H1 (cell line): ENCODE measurements at regions not wholly inside any gene's neighbourhood (a gene's known extent, or its start where the extent isn't known, plus 50 kb on each side); places are given as distances from the start of the nearest gene placed in this dataset.

Source experiments
- CTCF ChIA-PET: fragments of 300-600 bp; sonication (Branson Sonifier 250); formaldehyde crosslinking; loops from one replicate; lab custom pipeline; 2021; ENCODE audit not compliant: partially characterized antibody; lab: Charles Lee
- POLR2A ChIA-PET: fragments of 300-600 bp; sonication (Branson Sonifier 250); formaldehyde crosslinking; loops from one replicate; lab custom pipeline; 2021; ENCODE audit warnings: inconsistent platforms; ENCODE audit not compliant: partially characterized antibody; lab: Charles Lee
- DNase-seq, 2 experiments: peaks; one replicate each; pipeline versions ENCODE4 v3.0.0 to v3.0.0-alpha.2; 2010 to 2022; ENCODE audit warnings: low spot score in 2 of 2, low read depth in 1 of 2, mixed read lengths in 1 of 2
- FAIRE-seq: peaks from 2 replicates; lab custom pipeline; 2011; peaks lifted over from hg19 to GRCh38; lab: Jason Lieb, UNC
- H2AFZ ChIP-seq: 2 replicates; pipeline ENCODE4 v1.8.1; 2012; ENCODE audit warnings: low read length, inconsistent platforms
- H2AK5ac ChIP-seq: 2 replicates; pipeline ENCODE4 v1.6.1; 2013; ENCODE audit warnings: low read depth, low read length
- H2BK120ac ChIP-seq: replicated peaks from 2 replicates; pipeline ENCODE3; 2013; ENCODE audit warnings: low read depth, low read length, inconsistent platforms
- H2BK12ac ChIP-seq: 2 replicates; pipeline ENCODE4 v1.6.1; 2013; ENCODE audit warnings: low read depth, low read length
- H2BK15ac ChIP-seq: 2 replicates; pipeline ENCODE4 v1.6.1; 2013; ENCODE audit warnings: low read length
- H2BK20ac ChIP-seq: 2 replicates; pipeline ENCODE4 v1.6.1; 2013; ENCODE audit warnings: low read length
- H2BK5ac ChIP-seq: 2 replicates; pipeline ENCODE4 v1.6.1; 2013; ENCODE audit warnings: low read depth, low read length
- H3K14ac ChIP-seq: 2 replicates; pipeline ENCODE4 v1.6.1; 2013; ENCODE audit warnings: inconsistent platforms; ENCODE audit not compliant: insufficient read length
- H3K18ac ChIP-seq: 2 replicates; pipeline ENCODE4 v1.6.1; 2013; ENCODE audit warnings: low read length; ENCODE audit errors: extremely low read depth
- H3K23ac ChIP-seq: 2 replicates; pipeline ENCODE4 v1.6.1; 2013; ENCODE audit warnings: inconsistent platforms; ENCODE audit not compliant: insufficient read length
- H3K23me2 ChIP-seq: 2 replicates; pipeline ENCODE4 v1.6.1; 2013; ENCODE audit warnings: low read depth, low read length
- H3K27ac ChIP-seq: 2 replicates; pipeline ENCODE4 v1.6.1; 2011; ENCODE audit warnings: low read depth, low read length, inconsistent platforms
- H3K27me3 ChIP-seq, 4 experiments: replicated peaks in 1 of 4; 1 replicate in 1 of 4; 2 replicates in 3 of 4; pipeline versions ENCODE4 v1.6.1 to v1.8.1; 2011 to 2013; ENCODE audit warnings: low read length in 3 of 4, mild to moderate bottlenecking in 3 of 4, inconsistent platforms in 2 of 4, mixed read lengths in 2 of 4, moderate library complexity in 1 of 4; ENCODE audit not compliant: control insufficient read depth in 3 of 4, insufficient read depth in 3 of 4; ENCODE audit errors: extremely low read depth in 1 of 4
- H3K36me3 ChIP-seq, 4 experiments: 2 replicates each; pipeline versions ENCODE4 v1.6.1 to v1.8.1; 2011 to 2013; ENCODE audit warnings: mild to moderate bottlenecking in 4 of 4, low read length in 3 of 4, moderate library complexity in 2 of 4, control low read depth in 1 of 4, inconsistent platforms in 1 of 4; ENCODE audit not compliant: insufficient read depth in 4 of 4, control insufficient read depth in 2 of 4
- H3K4ac ChIP-seq: replicated peaks from 2 replicates; pipeline ENCODE3; 2013; ENCODE audit warnings: low read length, low read depth, mixed read lengths, inconsistent platforms; ENCODE audit not compliant: insufficient read length
- H3K4me1 ChIP-seq, 4 experiments: replicated peaks in 1 of 4; 1 replicate in 1 of 4; 2 replicates in 3 of 4; pipeline versions ENCODE4 v1.6.1 to v1.8.1; 2011 to 2013; ENCODE audit warnings: low read length in 3 of 4, inconsistent platforms in 2 of 4, mixed read lengths in 1 of 4; ENCODE audit not compliant: insufficient read depth in 4 of 4, control insufficient read depth in 3 of 4
- H3K4me2 ChIP-seq, 2 experiments: 2 replicates each; pipeline versions ENCODE4 v1.6.1 to v1.8.1; 2011 to 2013; ENCODE audit warnings: low read depth in 2 of 2, low read length in 2 of 2, control low read depth in 1 of 2, inconsistent platforms in 1 of 2, mild to moderate bottlenecking in 1 of 2; ENCODE audit not compliant: insufficient read depth in 1 of 2
- H3K4me3 ChIP-seq, 4 experiments: fragments of 200-600, 300-600 bp in 1 of 4; sonication (generic), shearing (Covaris generic), sonication (Bioruptor Twin) in 1 of 4; 2 replicates each; pipeline versions ENCODE4 v1.5.1 to v1.8.1; 2011 to 2016; ENCODE audit warnings: low read length in 4 of 4, low read depth in 3 of 4, control low read depth in 2 of 4, inconsistent platforms in 2 of 4, mild to moderate bottlenecking in 2 of 4, mixed read lengths in 1 of 4, moderate library complexity in 1 of 4; ENCODE audit not compliant: insufficient read depth in 2 of 4; ENCODE audit errors: extremely low read depth in 1 of 4
- H3K56ac ChIP-seq: replicated peaks from 2 replicates; pipeline ENCODE3; 2013; ENCODE audit warnings: low read depth, mild to moderate bottlenecking, mixed read lengths, low read length, inconsistent platforms; ENCODE audit not compliant: insufficient read length
- H3K79me1 ChIP-seq: 2 replicates; pipeline ENCODE4 v1.6.1; 2013; ENCODE audit warnings: low read depth, low read length, control low read depth
- H3K79me2 ChIP-seq, 2 experiments: 2 replicates each; pipeline versions ENCODE4 v1.6.1 to v1.8.1; 2012 to 2013; ENCODE audit warnings: low read length in 2 of 2, mild to moderate bottlenecking in 2 of 2, inconsistent platforms in 1 of 2; ENCODE audit not compliant: insufficient read depth in 2 of 2, control insufficient read depth in 1 of 2
- H3K9ac ChIP-seq, 4 experiments: replicated peaks in 1 of 4; 1 replicate in 1 of 4; 2 replicates in 3 of 4; pipeline versions ENCODE4 v1.6.1 to v1.8.1; 2011 to 2013; ENCODE audit warnings: low read depth in 3 of 4, low read length in 3 of 4, control low read depth in 2 of 4, mild to moderate bottlenecking in 2 of 4, moderate library complexity in 2 of 4, inconsistent platforms in 1 of 4; ENCODE audit errors: extremely low read depth in 1 of 4
- H3K9me3 ChIP-seq, 2 experiments: 2 replicates each; pipeline versions ENCODE4 v1.6.1 to v1.8.1; 2012 to 2013; ENCODE audit warnings: mild to moderate bottlenecking in 2 of 2, moderate library complexity in 2 of 2, control low read depth in 1 of 2, inconsistent platforms in 1 of 2, low read depth in 1 of 2, low read length in 1 of 2, mixed read lengths in 1 of 2; ENCODE audit not compliant: insufficient read depth in 2 of 2
- H4K20me1 ChIP-seq, 2 experiments: replicated peaks in 1 of 2; 2 replicates each; pipeline versions ENCODE3 to v1.8.1; 2011 to 2013; ENCODE audit warnings: inconsistent platforms in 2 of 2, low read length in 2 of 2, mild to moderate bottlenecking in 1 of 2; ENCODE audit not compliant: insufficient read depth in 2 of 2, control insufficient read depth in 1 of 2
- H4K5ac ChIP-seq: 2 replicates; pipeline ENCODE4 v1.6.1; 2013; ENCODE audit warnings: low read length, low read depth, mixed read lengths, inconsistent platforms; ENCODE audit not compliant: insufficient read length
- H4K8ac ChIP-seq: 2 replicates; pipeline ENCODE4 v1.8.0; 2013; ENCODE audit warnings: mild to moderate bottlenecking, moderate library complexity, low read length, inconsistent platforms; ENCODE audit not compliant: insufficient read depth; ENCODE audit errors: extremely low read depth
- H4K91ac ChIP-seq: replicated peaks from 2 replicates; pipeline ENCODE3; 2013; ENCODE audit warnings: low read length, mixed read lengths, inconsistent platforms; ENCODE audit not compliant: insufficient read length
- ASH2L ChIP-seq: fragments of 200-600, 300-600 bp; sonication (generic); IDR thresholded peaks from one replicate; pipeline ENCODE4 v1.7.1; 2017; ENCODE audit warnings: low read length
- BRCA1 ChIP-seq: IDR thresholded peaks from 2 replicates; pipeline ENCODE4 v1.6.1; 2012; ENCODE audit warnings: low read depth, low read length, improper control_type of control experiment
- CEBPB ChIP-seq: IDR thresholded peaks from 2 replicates; pipeline ENCODE4 v1.6.1; 2012; ENCODE audit warnings: low read depth, low read length
- CHD1 ChIP-seq: IDR thresholded peaks from 2 replicates; pipeline ENCODE4 v1.6.1; 2012; ENCODE audit warnings: low read depth, low read length, improper control_type of control experiment
- CHD2 ChIP-seq: IDR thresholded peaks from 2 replicates; pipeline ENCODE4 v1.6.1; 2012; ENCODE audit warnings: low read length, improper control_type of control experiment
- KDM1A ChIP-seq: fragments of 200-600, 300-600 bp; sonication (generic); IDR thresholded peaks from 2 replicates; pipeline ENCODE4 v1.7.1; 2016; ENCODE audit warnings: mild to moderate bottlenecking, low read length, borderline replicate concordance
- KDM5A ChIP-seq: fragments of 200-600 bp; IDR thresholded peaks from 2 replicates; pipeline ENCODE4 v1.7.1; 2012; ENCODE audit warnings: mild to moderate bottlenecking, low read length, inconsistent platforms, mixed read lengths
- NANOG ChIP-seq: IDR thresholded peaks from 2 replicates; pipeline ENCODE4 v1.6.1; 2011; ENCODE audit warnings: low read length, low read depth, mild to moderate bottlenecking, inconsistent platforms; ENCODE audit not compliant: insufficient read depth, poor library complexity, severe bottlenecking
- NRF1 ChIP-seq: IDR thresholded peaks from 2 replicates; pipeline ENCODE4 v1.6.1; 2011; ENCODE audit warnings: mild to moderate bottlenecking, low read depth, low read length, improper control_type of control experiment
- SP2 ChIP-seq: IDR thresholded peaks from 2 replicates; pipeline ENCODE4 v1.6.1; 2012; ENCODE audit warnings: mild to moderate bottlenecking, low read length, inconsistent platforms
- SP4 ChIP-seq: IDR thresholded peaks from 2 replicates; pipeline ENCODE4 v1.6.1; 2012; ENCODE audit warnings: low read length, inconsistent platforms
- TAF1 ChIP-seq: IDR thresholded peaks from 2 replicates; pipeline ENCODE4 v1.6.1; 2011; ENCODE audit warnings: mild to moderate bottlenecking, low read depth, low read length
- YY1 ChIP-seq: IDR thresholded peaks from 2 replicates; pipeline ENCODE4 v1.6.1; 2011; ENCODE audit warnings: low read depth, mild to moderate bottlenecking, low read length
- WGBS, 2 experiments: shearing (Covaris generic) in 1 of 2; methylation state at CpG; one replicate each; pipeline versions ENCODE4 v1.1.6 to v1.1.7; 2013 to 2015; ENCODE audit warnings: low lambda C conversion rate in 2 of 2, mixed read lengths in 2 of 2, inconsistent platforms in 1 of 2, low coverage in 1 of 2, missing lambda C conversion rate in 1 of 2; ENCODE audit not compliant: insufficient replicate concordance in 2 of 2, insufficient coverage in 1 of 2, insufficient read length in 1 of 2; ENCODE audit errors: extremely low coverage in 1 of 2, missing lambda C conversion rate in 1 of 2; 5-methylcytosine and 5-hydroxymethylcytosine counted together
- TF ChIP-seq, protein P1 (sequence below): IDR thresholded peaks from 2 replicates; pipeline ENCODE4 v1.6.1; 2011; ENCODE audit warnings: low read length, improper control_type of control experiment
- TF ChIP-seq, protein P2 (sequence below): IDR thresholded peaks from 2 replicates; pipeline ENCODE4 v1.6.1; 2012; ENCODE audit warnings: inconsistent platforms

DNA sequence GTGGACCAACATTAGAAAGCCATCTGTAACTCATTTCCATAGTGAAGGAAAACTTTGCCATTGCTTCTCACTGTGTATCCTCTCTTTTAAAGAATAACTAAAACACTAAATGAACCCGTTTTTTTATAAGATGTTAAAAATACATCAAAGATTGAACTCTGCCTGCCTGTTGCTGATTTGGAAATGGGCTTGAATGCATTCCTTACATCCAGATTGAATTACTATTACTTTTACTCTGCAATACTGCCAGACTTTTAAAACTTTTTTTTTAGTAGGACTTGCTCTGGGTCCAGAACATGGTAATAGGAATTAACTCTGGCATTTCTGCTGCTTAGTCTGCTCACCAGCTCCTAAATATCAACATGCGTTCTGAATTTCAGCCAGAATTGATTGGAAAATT lies 176.8 kb upstream of the PAPPA start:
- Histone ChIP-seq H3K27ac (no peak overlapping the region), H3K4me2 (no peak overlapping the region), H3K36me3 (no peaks in the 10 kb centered on the region), H2AK5ac (no peak overlapping the region), H2AFZ (no peak overlapping the region), H2BK20ac (no peak overlapping the region), H3K23ac (no peak overlapping the region), H2BK12ac (no peak overlapping the region), H3K9ac (no peak overlapping the region), H3K4me3 (no peak overlapping the region), H3K4me1 (no peaks in the 10 kb centered on the region), H4K20me1 (no peaks in the 10 kb centered on the region), H3K4ac (no peak overlapping the region), H2BK5ac (no peak overlapping the region), H3K56ac (no peak overlapping the region), H4K5ac (no peak overlapping the region), H3K23me2 (no peaks in the 10 kb centered on the region; the same call in 1 of the 2 replicates), H3K79me2 (no peaks in the 10 kb centered on the region), H2BK120ac (no peak overlapping the region), H3K18ac (no peak overlapping the region), H3K14ac (no peak overlapping the region), H4K8ac (no peak overlapping the region), H3K9me3 (no peaks in the 10 kb centered on the region; a peak in 1 of 4 replicates), H3K79me1 (no peaks in the 10 kb centered on the region), H3K27me3 (no peaks in the 10 kb centered on the region), H2BK15ac (no peak overlapping the region), H4K91ac (no peak overlapping the region)
- ChIA-PET CTCF (no interaction called here), POLR2A (no interaction called here)
- DNase-seq = no peak
- WGBS, 2 experiments = 81% methylated on average over 2 of the region's 2 CpGs; no CpG with 5 or more reads in 1 of the 2 experiments
- TF ChIP-seq BRCA1 (no peak), ASH2L (no peak), NANOG (no peak), KDM1A (no peak), CHD1 (no peak), KDM5A (no peak), CEBPB (no peak), NRF1 (no peak), SP4 (no peak), TAF1 (no peak), YY1 (no peak), CHD2 (no peak), SP2 (no peak)
- TF ChIP-seq, protein P1, sequence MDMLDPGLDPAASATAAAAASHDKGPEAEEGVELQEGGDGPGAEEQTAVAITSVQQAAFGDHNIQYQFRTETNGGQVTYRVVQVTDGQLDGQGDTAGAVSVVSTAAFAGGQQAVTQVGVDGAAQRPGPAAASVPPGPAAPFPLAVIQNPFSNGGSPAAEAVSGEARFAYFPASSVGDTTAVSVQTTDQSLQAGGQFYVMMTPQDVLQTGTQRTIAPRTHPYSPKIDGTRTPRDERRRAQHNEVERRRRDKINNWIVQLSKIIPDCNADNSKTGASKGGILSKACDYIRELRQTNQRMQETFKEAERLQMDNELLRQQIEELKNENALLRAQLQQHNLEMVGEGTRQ = no peak
- TF ChIP-seq, protein P2, sequence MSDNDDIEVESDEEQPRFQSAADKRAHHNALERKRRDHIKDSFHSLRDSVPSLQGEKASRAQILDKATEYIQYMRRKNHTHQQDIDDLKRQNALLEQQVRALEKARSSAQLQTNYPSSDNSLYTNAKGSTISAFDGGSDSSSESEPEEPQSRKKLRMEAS = no peak
- FAIRE-seq = no peak
